A549 (cell line): ENCODE measurements at regions not wholly inside any gene's neighbourhood (a gene's known extent, or its start where the extent isn't known, plus 50 kb on each side); places are given as distances from the start of the nearest gene placed in this dataset.
A peak's percentile ranks its signal among the peaks of the same experiment; 100 is the strongest.
"Not testable (repeated sequence)": the region's sequence is repeated elsewhere in the genome, so short reads cannot be mapped to it uniquely, and the experiment has no call there.

Source experiments
- ATAC-seq, 2 experiments: fragments of 200-7000 bp in 1 of 2; fragments of >200 bp in 1 of 2; cut with Nextera tagmentation in 1 of 2; cut with Tn5 transposase in 1 of 2; 3 replicates each; pipeline versions ENCODE4 v1.8.0 to v1.9.1; 2018 to 2020; ENCODE audit warnings: mild to moderate bottlenecking in 1 of 2, moderate library complexity in 1 of 2
- CTCF ChIA-PET: fragments of 300-600 bp; sonication (Branson Sonifier 250); formaldehyde crosslinking; extraction: SDS; loops from one replicate; lab custom pipeline; 2021; ENCODE audit warnings: antibody characterized with exemption, inconsistent platforms; lab: Yijun Ruan, JAX
- POLR2A ChIA-PET: fragments of 350-600 bp; formaldehyde crosslinking; extraction: SDS; loops from one replicate; lab custom pipeline; 2021; ENCODE audit warnings: antibody characterized with exemption, inconsistent platforms; lab: Yijun Ruan, JAX
- DNase-seq, 2 experiments: peaks; one replicate each; pipeline versions ENCODE4 v3.0.0 to v3.0.0-alpha.2; 2011 to 2016; ENCODE audit warnings: low read depth in 1 of 2, low spot score in 1 of 2
- FAIRE-seq: peaks from 2 replicates; lab custom pipeline; 2011; peaks lifted over from hg19 to GRCh38; lab: Jason Lieb, UNC
- H3K27ac ChIP-seq, 2 experiments: fragments of >200 bp; sonication (Bioruptor Twin); formaldehyde crosslinking; 3 replicates each; pipeline ENCODE4 v1.5.1; 2016 to 2017
- H3K4me1 ChIP-seq: fragments of >200 bp; sonication (Bioruptor Twin); formaldehyde crosslinking; 3 replicates; pipeline ENCODE4 v1.6.1; 2016
- H3K4me2 ChIP-seq: fragments of >200 bp; sonication (Bioruptor Twin); formaldehyde crosslinking; 3 replicates; pipeline ENCODE4 v1.6.1; 2016
- H3K4me3 ChIP-seq: fragments of >200 bp; sonication (Bioruptor Twin); formaldehyde crosslinking; 3 replicates; pipeline ENCODE4 v1.5.1; 2016
- H3K9me3 ChIP-seq: fragments of >200 bp; sonication (Bioruptor Twin); formaldehyde crosslinking; 3 replicates; pipeline ENCODE4 v1.6.1; 2016
- CBX8 ChIP-seq: fragments of 200-600 bp; sonication (generic); IDR thresholded peaks from 2 replicates; pipeline ENCODE4 v1.6.1; 2016
- CEBPB ChIP-seq, 2 experiments: fragments of >200 bp in 1 of 2; sonication (Bioruptor Twin) in 1 of 2; formaldehyde crosslinking in 1 of 2; IDR thresholded peaks; 2 replicates each; pipeline ENCODE4 v1.6.1; 2012 to 2016
- CHD2 ChIP-seq: fragments of 150-350 bp; IDR thresholded peaks from 2 replicates; pipeline ENCODE4 v1.6.1; 2014; ENCODE audit warnings: low read length; ENCODE audit not compliant: partially characterized antibody
- EHMT2 ChIP-seq: fragments of 200-600 bp; sonication (generic); IDR thresholded peaks from 2 replicates; pipeline ENCODE4 v1.6.1; 2016; ENCODE audit warnings: antibody characterized with exemption, low read depth, mild to moderate bottlenecking, moderate library complexity
- HOXA7 ChIP-seq: fragments of 250-450 bp; sonication (Bioruptor Pico); IDR thresholded peaks from 2 replicates; pipeline ENCODE4 v1.5.0; 2020; ENCODE audit warnings: mild to moderate bottlenecking, moderate library complexity
- JUNB ChIP-seq: fragments of >200 bp; sonication (Bioruptor Twin); formaldehyde crosslinking; IDR thresholded peaks from 2 replicates; pipeline ENCODE4 v1.6.1; 2016
- MAFK ChIP-seq: fragments of 450-650 bp; IDR thresholded peaks from 2 replicates; pipeline ENCODE4 v1.6.1; 2014; ENCODE audit not compliant: partially characterized antibody
- NFE2L2 ChIP-seq: fragments of 150-350 bp; conservative IDR thresholded peaks from 2 replicates; pipeline ENCODE4 v1.6.1; 2014; ENCODE audit warnings: low read length
- NPAS2 ChIP-seq: fragments of 250-450 bp; sonication (Bioruptor Pico); IDR thresholded peaks from 2 replicates; pipeline ENCODE4 v1.8.0; 2022; ENCODE audit warnings: mild to moderate bottlenecking, moderate library complexity, borderline replicate concordance
- RAD21 ChIP-seq, 2 experiments: fragments of >200 bp in 1 of 2; sonication (Bioruptor Twin) in 1 of 2; formaldehyde crosslinking in 1 of 2; IDR thresholded peaks in 1 of 2; conservative IDR thresholded peaks in 1 of 2; 2 replicates in 1 of 2; 3 replicates in 1 of 2; pipeline ENCODE4 v1.6.1; 2012 to 2018; ENCODE audit warnings: inconsistent platforms in 1 of 2
- RARB ChIP-seq: fragments of 250-450 bp; sonication (Bioruptor Pico); IDR thresholded peaks from 2 replicates; pipeline ENCODE4 v1.8.0; 2021; ENCODE audit warnings: mild to moderate bottlenecking, moderate library complexity
- TFCP2L1 ChIP-seq: fragments of 250-450 bp; sonication (Bioruptor Pico); IDR thresholded peaks from 2 replicates; pipeline ENCODE4 v1.5.0; 2021; ENCODE audit warnings: mild to moderate bottlenecking
- ZC3H11A ChIP-seq: fragments of 450-650 bp; IDR thresholded peaks from 2 replicates; pipeline ENCODE4 v1.6.1; 2014; ENCODE audit warnings: antibody characterized with exemption, mild to moderate bottlenecking
- WGBS: methylation state at CpG from one replicate; pipeline ENCODE4 v1.1.6; 2017; ENCODE audit errors: missing lambda C conversion rate; 5-methylcytosine and 5-hydroxymethylcytosine counted together
- TF ChIP-seq, protein P1 (sequence below): fragments of 200-600 bp; sonication (generic); IDR thresholded peaks from 2 replicates; pipeline ENCODE4 v1.6.1; 2016; ENCODE audit warnings: antibody characterized with exemption, mild to moderate bottlenecking, moderate library complexity
- TF ChIP-seq, protein P2 (sequence below): IDR thresholded peaks from 2 replicates; pipeline ENCODE4 v1.6.1; 2012
- TF ChIP-seq, protein P3 (sequence below): fragments of 250-450 bp; sonication (Bioruptor Pico); IDR thresholded peaks from 2 replicates; pipeline ENCODE4 v1.5.0; 2020; ENCODE audit warnings: low read depth, mild to moderate bottlenecking, moderate library complexity

DNA sequence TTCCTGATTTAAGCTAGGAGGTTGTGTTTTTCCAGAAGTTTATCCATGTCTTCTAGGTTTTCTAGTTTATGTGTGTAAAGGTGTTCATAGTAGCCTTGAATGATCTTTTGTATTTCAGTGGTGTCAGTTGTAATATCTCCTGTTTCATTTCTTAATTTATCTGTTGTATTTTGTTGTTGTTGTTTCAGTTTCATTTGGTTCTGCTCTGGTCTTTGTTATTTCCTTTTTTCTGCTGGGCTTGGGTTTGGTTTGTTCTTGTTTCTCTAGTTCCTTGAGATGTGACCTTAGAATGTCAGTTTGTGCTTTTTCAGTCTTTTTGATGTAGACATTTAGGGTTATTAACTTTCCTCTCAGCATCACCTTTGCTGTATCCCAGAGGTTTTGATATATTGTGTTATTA, 62.8 kb downstream of the SCP2D1 start:
- POLR2A ChIA-PET, CTCF ChIA-PET, FAIRE-seq: not testable (repeated sequence)

DNA sequence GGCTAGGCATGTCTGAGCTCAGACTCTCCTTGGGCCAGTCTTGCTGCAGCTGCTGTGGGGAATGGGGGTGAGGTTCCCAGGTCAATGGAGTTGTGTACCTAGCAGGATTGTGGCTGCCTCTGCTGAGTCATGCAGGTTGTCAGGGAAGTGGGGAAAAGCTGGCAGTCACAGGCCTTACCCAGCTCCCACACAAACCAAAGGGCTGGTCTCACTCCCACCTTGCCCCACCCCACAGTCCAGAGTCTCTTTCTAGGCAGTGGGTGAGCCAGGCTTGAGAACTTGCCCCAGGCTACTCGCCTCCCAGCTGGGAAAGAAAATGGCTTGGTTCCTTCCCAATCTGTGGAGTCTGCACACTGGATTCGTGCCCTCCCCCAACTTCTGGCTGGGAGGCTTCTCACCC, 65.7 kb downstream of the SCP2D1 start:
- no peak for FAIRE-seq
- WGBS: 16% methylated on average over 2 of the region's 2 CpGs
- peak; percentile 75 to 76; a peak in 5 of 6 replicates for ATAC-seq
- Histone ChIP-seq H3K9me3 (peaks cover 13% of the 10 kb centered on the region; the same call in 2 of the 3 replicates), H3K4me2 (peak overlapping the region; percentile 40)
- CTCF ChIA-PET: no interaction called here
- DNase-seq: peak in 1 of 2 experiments; percentile 70
- peak; percentile 72 for TF ChIP-seq MAFK
- no peak for TF ChIP-seq RARB (CRISPR knock-in tag)
- TF ChIP-seq, all 56 proteins: peak for 1
- POLR2A ChIA-PET: interaction anchor here (0.6 kb wide), 2 partner anchors 76 to 113 kb away, joined by 4 read pairs; no protein-coding TSS in a partner anchor
- peaks cover 14% of the 10 kb centered on the region for H3K4me1 ChIP-seq
- peak overlapping the region; percentile 46 to 65 for H3K27ac ChIP-seq
- no peak overlapping the region for H3K4me3 ChIP-seq

More for the DNA sequence above, 62.8 kb downstream of the SCP2D1 start:
- H3K4me1 ChIP-seq: peaks cover 14% of the 10 kb centered on the region
- not testable (repeated sequence) for H3K27ac ChIP-seq, H3K4me2 ChIP-seq, H3K9me3 ChIP-seq, H3K4me3 ChIP-seq, ATAC-seq, DNase-seq

DNA sequence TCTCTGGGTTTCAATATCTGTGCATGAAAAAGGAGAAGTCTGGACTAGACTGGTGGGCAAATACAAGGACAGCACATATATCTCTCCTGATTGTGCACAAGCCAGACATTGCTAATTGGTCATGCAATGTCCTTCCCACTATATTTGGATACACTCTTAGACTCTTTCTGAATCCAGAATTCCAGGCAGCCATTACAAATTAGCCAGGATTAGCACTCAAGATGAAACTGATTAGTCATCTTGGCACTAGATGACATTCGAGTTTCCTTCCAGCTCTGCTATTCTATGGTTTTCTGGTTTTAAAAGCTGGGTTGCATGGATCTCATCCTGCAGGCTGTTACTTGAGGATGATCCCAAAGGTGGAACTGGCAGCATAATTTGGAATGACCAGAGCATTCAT, 73.2 kb downstream of the SCP2D1 start:
- ATAC-seq: no peak

DNA sequence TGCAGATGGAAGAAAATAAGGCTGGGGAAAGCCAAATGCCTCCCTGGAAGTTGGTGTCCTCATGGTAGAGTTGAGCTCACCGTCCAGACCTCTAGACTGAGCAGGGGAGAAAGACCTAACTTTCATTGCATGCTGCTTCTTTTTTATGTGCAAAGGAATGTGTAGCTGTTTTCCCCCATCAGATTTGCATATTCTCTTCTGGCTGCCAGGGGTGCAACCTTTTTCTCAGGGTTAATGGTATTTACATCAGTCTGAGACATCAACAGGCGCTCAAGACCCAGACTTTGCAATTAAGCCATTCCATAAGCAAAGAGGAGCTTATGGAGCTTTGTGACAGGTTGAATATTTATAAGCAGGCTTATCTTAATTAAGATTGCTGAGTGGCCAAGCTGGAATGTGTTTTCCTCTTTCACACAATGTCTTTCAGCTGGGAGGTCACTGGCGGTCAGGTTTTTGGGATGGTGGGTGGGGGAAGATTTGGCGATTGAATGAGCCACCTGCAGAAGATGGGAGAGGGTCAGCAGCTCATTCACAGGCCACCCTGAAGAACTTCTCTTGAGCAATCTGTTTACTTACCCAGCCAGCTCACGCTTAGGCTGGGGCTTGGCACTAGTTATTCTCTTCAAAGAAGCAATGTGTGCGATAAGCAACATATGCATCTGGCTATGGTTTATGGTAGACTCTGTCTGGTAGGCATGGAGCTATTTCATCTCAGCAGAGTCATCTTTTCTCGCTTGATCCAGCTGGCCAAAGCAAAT, 88.6 kb downstream of the SCP2D1 start:
- Histone ChIP-seq H3K4me3 (no peak overlapping the region), H3K27ac (no peak overlapping the region), H3K4me2 (no peak overlapping the region), H3K9me3 (no peaks in the 10 kb centered on the region), H3K4me1 (no peaks in the 10 kb centered on the region)
- DNase-seq: no peak
- FAIRE-seq: no peak
- ChIA-PET CTCF (interaction anchor here (1.1 kb wide), 1 partner anchor 13 kb away, joined by 5 read pairs; no protein-coding TSS in a partner anchor), POLR2A (no interaction called here)
- ATAC-seq: no peak
- WGBS: 28% methylated on average over 7 of the region's 7 CpGs
- TF ChIP-seq EHMT2: no peak
- no peak for TF ChIP-seq CHD2
- no peak for TF ChIP-seq CEBPB (IDR thresholded peaks at IDR 0.05)
- no peak for TF ChIP-seq CBX8
- TF ChIP-seq, protein P1, sequence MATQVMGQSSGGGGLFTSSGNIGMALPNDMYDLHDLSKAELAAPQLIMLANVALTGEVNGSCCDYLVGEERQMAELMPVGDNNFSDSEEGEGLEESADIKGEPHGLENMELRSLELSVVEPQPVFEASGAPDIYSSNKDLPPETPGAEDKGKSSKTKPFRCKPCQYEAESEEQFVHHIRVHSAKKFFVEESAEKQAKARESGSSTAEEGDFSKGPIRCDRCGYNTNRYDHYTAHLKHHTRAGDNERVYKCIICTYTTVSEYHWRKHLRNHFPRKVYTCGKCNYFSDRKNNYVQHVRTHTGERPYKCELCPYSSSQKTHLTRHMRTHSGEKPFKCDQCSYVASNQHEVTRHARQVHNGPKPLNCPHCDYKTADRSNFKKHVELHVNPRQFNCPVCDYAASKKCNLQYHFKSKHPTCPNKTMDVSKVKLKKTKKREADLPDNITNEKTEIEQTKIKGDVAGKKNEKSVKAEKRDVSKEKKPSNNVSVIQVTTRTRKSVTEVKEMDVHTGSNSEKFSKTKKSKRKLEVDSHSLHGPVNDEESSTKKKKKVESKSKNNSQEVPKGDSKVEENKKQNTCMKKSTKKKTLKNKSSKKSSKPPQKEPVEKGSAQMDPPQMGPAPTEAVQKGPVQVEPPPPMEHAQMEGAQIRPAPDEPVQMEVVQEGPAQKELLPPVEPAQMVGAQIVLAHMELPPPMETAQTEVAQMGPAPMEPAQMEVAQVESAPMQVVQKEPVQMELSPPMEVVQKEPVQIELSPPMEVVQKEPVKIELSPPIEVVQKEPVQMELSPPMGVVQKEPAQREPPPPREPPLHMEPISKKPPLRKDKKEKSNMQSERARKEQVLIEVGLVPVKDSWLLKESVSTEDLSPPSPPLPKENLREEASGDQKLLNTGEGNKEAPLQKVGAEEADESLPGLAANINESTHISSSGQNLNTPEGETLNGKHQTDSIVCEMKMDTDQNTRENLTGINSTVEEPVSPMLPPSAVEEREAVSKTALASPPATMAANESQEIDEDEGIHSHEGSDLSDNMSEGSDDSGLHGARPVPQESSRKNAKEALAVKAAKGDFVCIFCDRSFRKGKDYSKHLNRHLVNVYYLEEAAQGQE: no peak
- TF ChIP-seq ZC3H11A: no peak
- TF ChIP-seq, protein P2, sequence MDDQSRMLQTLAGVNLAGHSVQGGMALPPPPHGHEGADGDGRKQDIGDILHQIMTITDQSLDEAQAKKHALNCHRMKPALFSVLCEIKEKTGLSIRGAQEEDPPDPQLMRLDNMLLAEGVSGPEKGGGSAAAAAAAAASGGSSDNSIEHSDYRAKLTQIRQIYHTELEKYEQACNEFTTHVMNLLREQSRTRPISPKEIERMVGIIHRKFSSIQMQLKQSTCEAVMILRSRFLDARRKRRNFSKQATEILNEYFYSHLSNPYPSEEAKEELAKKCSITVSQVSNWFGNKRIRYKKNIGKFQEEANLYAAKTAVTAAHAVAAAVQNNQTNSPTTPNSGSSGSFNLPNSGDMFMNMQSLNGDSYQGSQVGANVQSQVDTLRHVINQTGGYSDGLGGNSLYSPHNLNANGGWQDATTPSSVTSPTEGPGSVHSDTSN: no peak
- no peak for TF ChIP-seq TFCP2L1 (CRISPR knock-in tag)
- no peak for TF ChIP-seq HOXA7
- no peak for TF ChIP-seq NFE2L2
- TF ChIP-seq RAD21 (conservative IDR thresholded peaks at IDR 0.05 in 1 of 2, IDR thresholded peaks at IDR 0.05 in 1 of 2): no peak

More for the DNA sequence above, 73.2 kb downstream of the SCP2D1 start:
- Histone ChIP-seq H3K4me1 (no peaks in the 10 kb centered on the region), H3K27ac (no peak overlapping the region), H3K9me3 (0 out of 3 replicates have a peak, but pooled peaks cover 3% of the 10 kb centered on the region), H3K4me3 (no peak overlapping the region), H3K4me2 (no peak overlapping the region)
- DNase-seq (no peak), FAIRE-seq (no peak)
- POLR2A ChIA-PET: no interaction called here
- TF ChIP-seq TFCP2L1 (CRISPR knock-in tag): no peak
- TF ChIP-seq, protein P3, sequence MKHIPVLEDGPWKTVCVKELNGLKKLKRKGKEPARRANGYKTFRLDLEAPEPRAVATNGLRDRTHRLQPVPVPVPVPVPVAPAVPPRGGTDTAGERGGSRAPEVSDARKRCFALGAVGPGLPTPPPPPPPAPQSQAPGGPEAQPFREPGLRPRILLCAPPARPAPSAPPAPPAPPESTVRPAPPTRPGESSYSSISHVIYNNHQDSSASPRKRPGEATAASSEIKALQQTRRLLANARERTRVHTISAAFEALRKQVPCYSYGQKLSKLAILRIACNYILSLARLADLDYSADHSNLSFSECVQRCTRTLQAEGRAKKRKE (CRISPR knock-in tag): no peak
- TF ChIP-seq NPAS2 (CRISPR knock-in tag): no peak
- TF ChIP-seq, protein P1: no peak
- TF ChIP-seq JUNB: no peak
- WGBS: 13% methylated on average over 1 of the region's 1 CpG
- CTCF ChIA-PET: interaction anchor here (0.8 kb wide), 1 partner anchor 255 kb away, joined by 3 read pairs; no protein-coding TSS in a partner anchor
